Neural cell (in vitro differentiated cells): ENCODE measurements at regions not wholly inside any gene's neighbourhood (a gene's known extent, or its start where the extent isn't known, plus 50 kb on each side); places are given as distances from the start of the nearest gene placed in this dataset.

Experiments used
- H2AFZ ChIP-seq: fragments of 200-600, 300-800 bp; sonication (generic), shearing (Covaris generic); 2 replicates; pipeline ENCODE4 v1.6.0; 2014; ENCODE audit warnings: low read depth, mild to moderate bottlenecking, antibody characterized with exemption, low read length, moderate library complexity
- H3F3A ChIP-seq: fragments of 200-600 bp; shearing (Covaris generic); 2 replicates; pipeline ENCODE4 v1.6.1; 2016; ENCODE audit warnings: mild to moderate bottlenecking, moderate library complexity, mixed read lengths, antibody characterized with exemption, low read length; ENCODE audit not compliant: insufficient read depth, poor library complexity, severe bottlenecking
- H3K27ac ChIP-seq: fragments of 200-600, 300-800 bp; sonication (generic), shearing (Covaris generic); 2 replicates; pipeline ENCODE4 v1.5.1; 2014; ENCODE audit warnings: mild to moderate bottlenecking, low read length, moderate library complexity
- H3K27me3 ChIP-seq: fragments of 300-800, 200-600 bp; sonication (generic), shearing (Covaris generic); 2 replicates; pipeline ENCODE4 v1.6.0; 2014; ENCODE audit warnings: mild to moderate bottlenecking, low read depth, low read length, moderate library complexity; ENCODE audit not compliant: insufficient read depth
- H3K36me3 ChIP-seq: fragments of 300-800, 200-600 bp; sonication (generic), shearing (Covaris generic); 2 replicates; pipeline ENCODE4 v1.5.1; 2014; ENCODE audit warnings: mild to moderate bottlenecking, antibody characterized with exemption, low read length, moderate library complexity; ENCODE audit not compliant: insufficient read depth
- H3K4me2 ChIP-seq: fragments of 300-800, 200-600 bp; sonication (generic), shearing (Covaris generic); 2 replicates; pipeline ENCODE4 v1.6.0; 2014; ENCODE audit warnings: mild to moderate bottlenecking, low read length
- H3K4me3 ChIP-seq: fragments of 300-800, 200-600 bp; sonication (generic), shearing (Covaris generic); 2 replicates; pipeline ENCODE4 v1.5.1; 2014; ENCODE audit warnings: mild to moderate bottlenecking, low read length, moderate library complexity
- H3K79me2 ChIP-seq: fragments of 200-600 bp; shearing (Covaris generic); replicated peaks from 2 replicates; pipeline ENCODE4 v1.6.0; 2014; ENCODE audit warnings: mild to moderate bottlenecking, low read length, moderate library complexity; ENCODE audit not compliant: insufficient read depth
- H3K9ac ChIP-seq: fragments of 300-800, 200-600 bp; sonication (generic), shearing (Covaris generic); 2 replicates; pipeline ENCODE4 v1.6.1; 2016; ENCODE audit warnings: mild to moderate bottlenecking, low read length, mixed read lengths
- H3K9me2 ChIP-seq: fragments of 200-600 bp; shearing (Covaris generic); 2 replicates; pipeline ENCODE4 v1.6.1; 2016; ENCODE audit warnings: mild to moderate bottlenecking, low read length, mixed read lengths; ENCODE audit not compliant: insufficient read depth
- H3K9me3 ChIP-seq: fragments of 200-600, 300-800 bp; sonication (generic), shearing (Covaris generic); 2 replicates; pipeline ENCODE4 v1.6.1; 2016; ENCODE audit warnings: mild to moderate bottlenecking, mixed run types, low read length, moderate library complexity, mixed read lengths
- H4K20me1 ChIP-seq: fragments of 200-600 bp; shearing (Covaris generic); 2 replicates; pipeline ENCODE4 v1.6.1; 2016; ENCODE audit warnings: mild to moderate bottlenecking, mixed run types; ENCODE audit not compliant: insufficient read depth
- CTCF ChIP-seq: fragments of 450-650 bp; IDR thresholded peaks from 2 replicates; pipeline ENCODE4 v1.5.1; 2014; ENCODE audit warnings: antibody characterized with exemption, mild to moderate bottlenecking, moderate library complexity; ENCODE audit not compliant: poor library complexity, severe bottlenecking
- EP300 ChIP-seq: fragments of 450-650 bp; conservative IDR thresholded peaks from 2 replicates; pipeline ENCODE4 v1.6.1; 2014; ENCODE audit warnings: antibody characterized with exemption, mild to moderate bottlenecking, moderate library complexity; ENCODE audit not compliant: poor library complexity, severe bottlenecking
- EZH2 ChIP-seq: fragments of 200-600, 300-800 bp; shearing (Covaris generic), sonication (generic); IDR thresholded peaks from 2 replicates; pipeline ENCODE4 v1.6.1; 2014; ENCODE audit warnings: antibody characterized with exemption, low read length, borderline replicate concordance, mild to moderate bottlenecking; ENCODE audit not compliant: insufficient read depth, poor library complexity, severe bottlenecking
- MXI1 ChIP-seq: fragments of 450-650 bp; conservative IDR thresholded peaks from 2 replicates; pipeline ENCODE4 v1.6.1; 2014; ENCODE audit warnings: antibody characterized with exemption, mild to moderate bottlenecking; ENCODE audit not compliant: poor library complexity, severe bottlenecking
- POLR2AphosphoS5 ChIP-seq: IDR thresholded peaks from 2 replicates; pipeline ENCODE4 v1.6.1; 2012
- RAD21 ChIP-seq: fragments of 450-650 bp; conservative IDR thresholded peaks from 2 replicates; pipeline ENCODE4 v1.6.1; 2014; ENCODE audit warnings: antibody characterized with exemption, mild to moderate bottlenecking, moderate library complexity
- REST ChIP-seq: IDR thresholded peaks from 2 replicates; pipeline ENCODE4 v1.6.1; 2012; ENCODE audit warnings: borderline replicate concordance
- SMC3 ChIP-seq: fragments of 450-650 bp; conservative IDR thresholded peaks from 2 replicates; pipeline ENCODE4 v1.6.1; 2014; ENCODE audit warnings: antibody characterized with exemption, mild to moderate bottlenecking, moderate library complexity; ENCODE audit not compliant: poor library complexity
- TAF1 ChIP-seq: IDR thresholded peaks from 2 replicates; pipeline ENCODE4 v1.6.1; 2012; ENCODE audit warnings: low read depth

GRCh38 chr13:99859178-99860177 is 112.1 kb downstream of the ZIC5 start:
- no peaks in the 10 kb centered on the region for H3K79me2 ChIP-seq
- H3K9me2 ChIP-seq: no peaks in the 10 kb centered on the region
- H3K9ac ChIP-seq: no peak overlapping the region
- no peaks in the 10 kb centered on the region for H3K27me3 ChIP-seq
- H3F3A ChIP-seq: no peaks in the 10 kb centered on the region
- TF ChIP-seq TAF1 (no peak), POLR2AphosphoS5 (no peak), EP300 (no peak), REST (no peak), EZH2 (no peak), CTCF (no peak), RAD21 (no peak), MXI1 (no peak), SMC3 (no peak)
- no peak overlapping the region for H3K27ac ChIP-seq
- H3K36me3 ChIP-seq: no peaks in the 10 kb centered on the region
- no peaks in the 10 kb centered on the region for H3K9me3 ChIP-seq
- no peak overlapping the region for H3K4me2 ChIP-seq
- H4K20me1 ChIP-seq: no peaks in the 10 kb centered on the region
- no peak overlapping the region for H3K4me3 ChIP-seq
- no peak overlapping the region for H2AFZ ChIP-seq

GRCh38 chr13:99857738-99858137 is 113.8 kb downstream of the ZIC5 start:
- Histone ChIP-seq H2AFZ (no peak overlapping the region), H3K9ac (no peak overlapping the region), H3K9me2 (no peaks in the 10 kb centered on the region), H3F3A (no peaks in the 10 kb centered on the region), H3K27ac (no peak overlapping the region), H3K36me3 (no peaks in the 10 kb centered on the region), H3K9me3 (no peaks in the 10 kb centered on the region), H3K79me2 (no peaks in the 10 kb centered on the region), H3K27me3 (no peaks in the 10 kb centered on the region), H3K4me2 (no peak overlapping the region), H3K4me3 (no peak overlapping the region), H4K20me1 (no peaks in the 10 kb centered on the region)
- no peak for TF ChIP-seq CTCF
- no peak for TF ChIP-seq EZH2
- no peak for TF ChIP-seq RAD21
- TF ChIP-seq EP300: no peak
- no peak for TF ChIP-seq SMC3
- TF ChIP-seq REST: no peak
- TF ChIP-seq POLR2AphosphoS5: no peak
